GF-D8 (cell line): ENCODE measurements at regions not wholly inside any gene's neighbourhood (a gene's known extent, or its start where the extent isn't known, plus 50 kb on each side); places are given as distances from the start of the nearest gene placed in this dataset.
A peak's percentile ranks its signal among the peaks of the same experiment; 100 is the strongest.
"Not testable (repeated sequence)": the region's sequence is repeated elsewhere in the genome, so short reads cannot be mapped to it uniquely, and the experiment has no call there.

Experiments
- DNase-seq: peaks from one replicate; lab custom pipeline; 2025; lab: John Stamatoyannopoulos, UW

GRCh38 chr11:34830648-34831047 is 85.5 kb downstream of the APIP start:
- DNase-seq: no peak

GRCh38 chr11:34830035-34830434 is 86.1 kb downstream of the APIP start:
- DNase-seq: no peak

GRCh38 chr11:34827228-34827627 is 89.0 kb downstream of the APIP start:
- DNase-seq: no peak

GRCh38 chr11:34826384-34826726 is 89.8 kb downstream of the APIP start:
- DNase-seq: no peak

GRCh38 chr11:34825670-34826383 is 90.4 kb downstream of the APIP start:
- no peak for DNase-seq

- no peak for DNase-seq
Measured at GRCh38 chr11:34825315-34825669, 90.9 kb downstream of the APIP start.

GRCh38 chr11:34824425-34824824 is 91.8 kb downstream of the APIP start:
- no peak for DNase-seq

GRCh38 chr11:34823639-34824038 is 92.5 kb downstream of the APIP start:
- no peak for DNase-seq

GRCh38 chr11:34823197-34823596 is 93.0 kb downstream of the APIP start:
- no peak for DNase-seq

GRCh38 chr11:34819740-34820482 is 96.3 kb downstream of the APIP start:
- no peak for DNase-seq

GRCh38 chr11:34817812-34818211 is 98.4 kb downstream of the APIP start:
- not testable (repeated sequence) for DNase-seq

- no peak for DNase-seq
Measured at GRCh38 chr11:34816698-34817213, 99.4 kb downstream of the APIP start.

GRCh38 chr11:34812905-34813576 is 103.1 kb downstream of the APIP start:
- no peak for DNase-seq

GRCh38 chr11:34811858-34812257 is 104.3 kb downstream of the APIP start:
- DNase-seq: no peak

- no peak for DNase-seq
Measured at GRCh38 chr11:34810107-34810562, 106.0 kb downstream of the APIP start.

- peak; percentile 82 for DNase-seq
Measured at GRCh38 chr11:34809191-34810106, 106.7 kb downstream of the APIP start.

- DNase-seq: peak; percentile 37
Measured at GRCh38 chr11:34806875-34807274, 109.3 kb downstream of the APIP start.

- no peak for DNase-seq
Measured at GRCh38 chr11:34805937-34806336, 110.2 kb downstream of the APIP start.

GRCh38 chr11:34799848-34800247 is 116.3 kb downstream of the APIP start:
- DNase-seq: no peak

- DNase-seq: no peak
Measured at GRCh38 chr11:34798985-34799384, 117.2 kb downstream of the APIP start.

- DNase-seq: not testable (repeated sequence)
Measured at GRCh38 chr11:34797497-34797896, 118.7 kb downstream of the APIP start.

- no peak for DNase-seq
Measured at GRCh38 chr11:34795641-34796040, 120.5 kb downstream of the APIP start.
